Mucosa of gallbladder (tissue), 1 donor: ENCODE measurements at regions not wholly inside any gene's neighbourhood (a gene's known extent, or its start where the extent isn't known, plus 50 kb on each side); places are given as distances from the start of the nearest gene placed in this dataset.
"Not testable (repeated sequence)": the region's sequence is repeated elsewhere in the genome, so short reads cannot be mapped to it uniquely, and the experiment has no call there.

Source experiments
- DNase-seq: peaks from one replicate; pipeline ENCODE4 v3.0.0-alpha.2; 2020; ENCODE audit warnings: low spot score
- donor health status: DM: no; HTN: no; CAD: no.

DNA sequence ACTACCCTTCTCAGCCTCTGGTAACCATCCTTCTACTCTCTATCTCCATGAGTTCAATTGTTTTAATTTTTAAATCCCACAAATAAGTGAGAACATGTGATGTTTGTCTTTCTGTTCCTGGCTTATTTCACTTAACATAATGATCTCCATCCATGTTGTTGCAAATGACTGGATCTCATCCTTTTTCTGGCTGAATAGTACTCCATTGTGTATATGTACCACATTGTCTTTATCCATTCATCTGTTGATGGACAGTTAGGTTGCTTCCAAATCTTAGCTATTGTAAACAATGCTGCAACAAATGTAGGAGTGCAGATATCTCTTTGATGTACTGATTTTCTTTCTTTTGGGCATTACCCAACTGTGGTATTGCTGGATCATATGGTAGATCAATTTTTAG, 103.0 kb downstream of the CARTPT start:
- not testable (repeated sequence) for DNase-seq

GRCh38 chr5:71825992-71826391, 106.9 kb downstream of the CARTPT start:
- no peak for DNase-seq

DNA sequence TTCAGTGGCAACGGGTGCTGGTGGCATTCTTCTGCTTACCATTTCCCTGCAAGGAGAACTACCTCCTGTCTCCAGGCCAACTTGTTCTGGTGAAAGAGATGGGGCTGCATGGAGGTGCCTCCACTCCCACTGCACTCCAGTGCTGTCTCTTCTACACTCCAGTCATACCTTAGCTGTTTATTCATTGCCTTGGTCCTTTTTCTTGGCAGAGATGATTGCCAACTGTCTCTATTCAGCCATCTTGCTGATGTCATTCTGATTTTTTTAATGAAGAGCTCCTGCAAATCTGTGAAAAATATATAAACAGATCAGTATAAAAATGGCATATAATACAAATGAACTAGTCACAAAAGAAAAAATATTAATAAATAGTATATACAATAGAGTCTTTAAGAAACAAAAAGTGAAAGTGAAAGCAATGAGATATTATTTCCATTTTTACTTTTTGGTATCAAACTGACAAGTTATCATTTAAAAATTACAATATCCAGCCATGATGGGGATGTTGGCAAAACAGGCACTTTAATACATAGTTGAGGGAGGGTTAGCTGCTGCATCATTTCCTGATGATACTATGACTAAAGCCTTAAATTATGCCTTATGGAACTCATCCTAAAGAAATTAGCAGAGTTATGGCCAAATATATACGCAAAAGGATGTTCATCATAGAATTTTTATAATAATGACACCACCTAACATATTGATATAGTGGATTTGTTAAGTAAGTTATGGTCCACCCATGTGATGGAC, 109.4 kb downstream of the CARTPT start:
- no peak for DNase-seq

DNA sequence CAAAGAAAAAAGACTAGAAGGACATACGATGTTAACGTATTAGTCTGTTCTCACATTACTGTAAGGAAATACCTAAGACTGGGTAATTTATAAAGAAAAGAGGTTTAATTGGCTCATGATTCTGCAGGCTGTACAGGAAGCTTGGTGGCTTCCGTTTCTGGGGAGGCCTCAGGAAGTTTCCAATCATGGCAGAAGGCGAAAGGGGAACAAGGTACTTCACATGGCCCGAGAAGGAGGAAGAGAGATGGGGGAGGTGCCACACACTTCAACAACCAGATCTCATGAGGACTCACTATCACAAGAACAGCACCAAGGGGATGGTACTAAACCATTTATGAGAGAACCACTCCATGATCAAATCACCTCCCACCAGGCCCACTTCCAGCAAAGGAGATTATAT, 110.1 kb downstream of the CARTPT start:
- no peak for DNase-seq

GRCh38 chr5:71830681-71831539, 111.8 kb downstream of the CARTPT start:
- peak; percentile 69 for DNase-seq

DNA sequence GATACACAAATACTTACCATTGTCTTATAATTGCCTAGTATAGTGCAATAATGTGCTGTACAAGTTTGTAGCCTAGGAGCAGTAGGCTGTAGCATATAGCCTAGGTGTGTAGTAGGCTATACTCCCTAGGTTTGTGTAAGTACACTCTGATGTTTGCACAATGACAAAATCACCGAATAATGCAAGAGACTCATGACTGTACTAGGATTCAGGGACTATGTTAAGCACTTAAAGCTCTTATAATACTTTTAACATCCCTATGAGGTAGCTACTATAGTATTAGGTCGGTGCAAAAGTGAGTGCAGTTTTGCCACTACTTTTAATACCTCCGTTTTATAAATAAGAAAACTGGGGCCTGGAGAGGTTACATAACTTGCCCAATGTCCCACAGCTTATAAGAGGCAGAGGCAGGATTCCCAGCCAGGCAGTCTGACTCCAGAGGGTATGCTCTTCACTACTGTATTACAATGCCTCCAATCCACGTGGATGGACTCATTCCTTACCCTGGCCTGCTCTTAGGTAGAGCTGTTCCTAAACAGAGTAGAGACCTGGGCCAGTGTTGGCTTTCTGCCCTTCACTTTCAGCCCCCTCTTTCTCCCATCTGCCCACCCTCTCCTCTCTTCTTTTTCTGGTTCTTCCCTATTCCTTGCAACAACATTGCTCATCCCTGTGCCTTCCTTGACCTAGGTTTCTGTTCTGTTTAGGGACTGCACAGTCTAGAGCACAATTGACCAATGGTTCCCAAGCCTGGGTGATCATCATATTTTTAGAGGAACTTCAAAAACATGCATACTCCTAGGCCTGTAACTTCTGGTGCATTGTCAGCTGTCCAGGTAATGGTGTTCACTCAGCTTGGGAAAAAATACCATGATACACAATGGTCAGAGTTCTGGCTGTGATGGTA, 114.0 kb downstream of the CARTPT start:
- DNase-seq, result no peak

DNA sequence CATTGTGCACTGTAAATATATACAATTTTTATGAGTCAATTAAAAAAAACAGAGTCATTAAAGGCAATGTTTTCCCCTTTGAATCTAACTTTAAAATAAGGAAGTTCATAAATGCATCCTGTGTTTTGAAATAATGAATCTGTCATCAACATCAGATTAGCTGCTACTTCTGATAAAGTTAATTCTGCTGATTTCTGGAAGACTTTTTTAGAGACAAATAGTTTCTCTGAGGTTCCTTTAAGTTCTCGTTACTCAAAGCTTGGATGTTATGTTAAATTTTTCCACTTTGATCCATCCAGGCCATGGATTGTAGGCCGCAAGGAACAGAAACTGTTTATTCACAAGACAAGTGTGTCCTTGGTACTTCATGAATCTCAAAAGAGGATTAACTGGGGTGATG, 115.5 kb downstream of the CARTPT start:
- DNase-seq, result no peak

GRCh38 chr5:71836084-71836483, 117.0 kb downstream of the CARTPT start:
- no peak for DNase-seq

DNA sequence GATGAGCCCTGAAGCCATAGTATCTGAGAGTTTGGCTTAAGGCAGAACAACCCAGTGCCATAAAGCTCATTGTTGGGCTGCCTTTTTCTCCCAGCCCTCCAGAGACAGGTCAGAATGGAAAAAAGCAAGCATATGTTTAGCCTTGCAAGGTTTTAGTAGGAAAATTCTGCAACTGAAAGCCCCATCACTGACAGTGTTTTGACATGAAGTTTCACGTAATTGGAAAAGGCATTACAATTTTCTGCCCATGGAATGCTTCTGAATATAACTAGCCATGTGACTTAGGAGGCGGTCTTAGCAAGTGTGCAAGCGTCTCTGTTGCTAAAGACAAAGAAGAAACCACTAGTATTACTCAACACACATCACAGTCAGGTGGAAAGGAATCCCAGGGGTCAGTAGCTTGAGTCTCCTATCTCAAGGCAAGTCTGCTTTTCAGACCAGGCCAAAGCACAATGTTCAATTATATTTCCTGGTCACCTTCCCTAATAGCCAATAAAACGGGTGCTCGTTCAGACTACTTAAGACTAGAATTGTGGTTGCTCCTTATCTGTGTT, 117.6 kb downstream of the CARTPT start:
- no peak for DNase-seq

- DNase-seq, result no peak
These were observed 119.2 kb downstream of the CARTPT start for GRCh38 chr5:71838286-71838685.

- DNase-seq, result no peak
These were observed 120.2 kb downstream of the CARTPT start for GRCh38 chr5:71839096-71839884.

- no peak for DNase-seq
These were observed 122.0 kb downstream of the CARTPT start for GRCh38 chr5:71841107-71841506.

DNA sequence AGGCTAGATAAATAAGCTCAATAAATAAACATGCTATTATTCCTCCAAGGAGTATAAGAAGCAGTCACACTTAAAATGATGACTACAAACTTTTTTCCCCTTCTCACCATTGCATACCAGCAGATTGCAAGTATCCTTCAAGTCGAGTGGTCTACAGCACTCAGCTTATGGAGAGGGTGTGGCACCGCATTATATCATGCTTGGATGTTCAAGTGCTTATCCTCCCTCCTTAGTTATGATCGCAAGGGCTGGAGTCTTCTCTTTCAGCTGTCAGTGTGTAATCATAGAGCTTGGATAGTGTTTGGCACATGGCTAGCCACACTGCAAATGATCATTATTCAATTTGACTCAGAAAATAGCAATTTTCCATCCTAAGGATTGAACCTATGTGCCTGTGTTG, 124.0 kb downstream of the CARTPT start:
- DNase-seq, result no peak

DNA sequence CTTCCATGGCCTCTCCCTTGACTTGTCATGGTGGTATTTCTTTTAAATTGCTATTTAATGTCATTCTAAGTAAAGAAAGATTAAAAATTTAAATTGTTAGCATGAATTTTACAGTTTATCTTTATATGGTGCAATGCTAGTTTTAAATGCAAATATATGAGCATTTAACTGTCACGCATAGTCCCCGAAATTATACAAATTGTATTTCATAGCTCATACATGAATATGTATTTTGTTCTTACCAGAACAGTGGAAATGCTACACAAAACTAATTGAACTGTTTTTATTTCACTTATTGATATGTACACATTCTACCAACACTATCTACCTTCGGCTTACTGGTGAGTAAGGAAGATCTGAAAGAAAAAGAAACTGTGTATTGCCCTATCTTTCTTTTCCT, 125.8 kb downstream of the CARTPT start:
- no peak for DNase-seq

DNA sequence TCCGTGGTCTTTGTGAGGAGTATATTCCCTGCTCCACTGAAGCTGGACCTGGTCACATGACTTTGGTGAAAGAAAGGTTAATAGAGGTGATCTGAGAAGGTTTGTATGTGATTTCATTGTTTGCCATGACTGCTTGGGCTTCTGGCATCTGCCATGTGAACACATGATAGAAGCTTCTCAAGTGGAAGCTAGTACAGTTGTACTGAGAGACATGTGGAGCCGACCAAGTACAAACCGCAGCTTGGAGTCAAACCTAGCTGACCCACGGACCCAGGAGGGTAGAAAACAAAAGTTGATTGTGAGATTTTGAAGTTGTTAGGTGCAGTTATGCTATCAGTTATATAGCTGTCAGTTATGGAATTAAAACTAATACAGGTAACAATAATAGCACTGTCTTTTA, 140.4 kb downstream of the CARTPT start:
- no peak for DNase-seq

DNA sequence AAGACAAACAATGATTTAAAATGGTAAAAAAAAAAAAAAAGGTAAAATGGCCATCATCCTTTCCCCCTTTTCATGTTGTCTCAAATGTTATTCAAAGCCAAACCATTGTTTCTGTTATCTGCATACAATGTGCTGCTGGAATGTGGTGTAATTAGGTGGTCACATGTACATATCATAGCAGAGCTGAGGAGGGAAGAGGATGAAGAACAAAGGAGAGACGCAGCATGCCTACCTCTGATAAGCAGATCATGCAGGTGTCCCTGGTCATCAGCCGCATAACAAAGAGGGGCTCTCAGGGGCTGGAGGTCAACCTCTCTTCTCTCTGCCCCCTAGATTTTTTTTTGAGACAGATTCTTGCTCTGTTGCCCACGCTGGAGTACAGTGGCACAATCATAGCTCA, 141.0 kb downstream of the CARTPT start:
- DNase-seq, result no peak

DNA sequence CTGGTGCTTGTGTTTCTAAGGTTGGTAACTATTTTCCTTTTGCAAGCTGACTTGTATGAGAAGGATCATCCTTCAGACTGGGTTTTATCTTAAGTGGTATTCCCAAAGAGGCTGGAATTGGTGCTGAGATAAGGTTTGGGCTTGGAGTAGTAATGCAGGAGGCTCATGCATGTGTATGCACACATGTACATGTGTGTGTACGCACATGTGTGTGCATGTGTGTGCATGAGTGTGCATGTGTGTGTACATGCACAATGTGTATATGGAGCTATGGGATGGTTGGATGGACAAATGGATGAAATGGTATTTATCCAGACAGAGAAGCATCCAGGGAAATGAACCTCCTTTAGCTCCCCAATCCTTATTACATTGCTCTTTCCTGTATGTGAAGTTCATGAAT, 142.6 kb downstream of the CARTPT start:
- DNase-seq, result no peak

DNA sequence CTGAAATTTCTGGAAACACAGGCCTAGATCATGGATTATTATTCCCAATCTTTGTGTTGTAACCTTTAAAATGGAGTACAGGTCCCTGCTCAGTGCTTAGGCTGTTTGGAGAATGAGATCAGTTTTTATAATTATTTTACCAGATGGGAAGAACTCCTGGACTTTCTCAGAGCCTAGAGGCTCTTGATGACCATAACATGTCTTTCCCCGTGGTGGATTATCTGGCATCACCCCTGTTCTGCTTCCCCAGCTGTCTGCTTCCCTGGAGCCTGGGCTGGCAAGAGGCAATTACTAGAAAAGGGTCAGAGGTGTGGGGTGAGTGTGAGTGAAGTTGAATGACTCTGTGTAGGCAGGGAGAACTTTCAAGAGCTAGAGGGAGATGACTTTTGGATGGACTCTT, 143.0 kb downstream of the CARTPT start:
- no peak for DNase-seq

DNA sequence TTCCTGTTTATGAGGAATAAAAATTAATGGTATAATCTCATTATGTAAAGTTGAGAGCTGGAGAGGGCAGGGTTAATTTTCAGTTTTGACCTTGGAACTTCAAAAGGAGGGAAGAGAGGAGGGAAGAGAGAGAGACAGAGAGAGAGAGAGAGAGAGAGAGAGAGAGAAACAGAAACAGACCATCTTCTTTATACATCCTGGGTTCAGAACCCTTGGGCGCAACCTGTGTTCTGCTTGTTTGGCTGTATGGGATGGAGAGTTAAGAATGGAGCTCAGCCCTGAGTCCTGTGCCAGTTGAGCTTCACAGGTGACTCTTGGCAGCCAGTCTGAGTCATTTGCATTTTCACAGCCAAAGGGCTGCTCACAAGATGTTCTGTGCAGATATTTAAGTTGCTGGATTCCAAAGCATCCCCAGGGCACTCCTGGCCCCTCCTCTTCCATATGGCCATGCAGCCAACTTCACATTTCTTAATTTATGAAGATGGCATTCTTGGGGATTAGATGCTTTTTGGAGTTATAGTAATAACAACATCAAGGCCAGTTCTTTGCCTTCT, 143.5 kb downstream of the CARTPT start:
- DNase-seq, result no peak

DNA sequence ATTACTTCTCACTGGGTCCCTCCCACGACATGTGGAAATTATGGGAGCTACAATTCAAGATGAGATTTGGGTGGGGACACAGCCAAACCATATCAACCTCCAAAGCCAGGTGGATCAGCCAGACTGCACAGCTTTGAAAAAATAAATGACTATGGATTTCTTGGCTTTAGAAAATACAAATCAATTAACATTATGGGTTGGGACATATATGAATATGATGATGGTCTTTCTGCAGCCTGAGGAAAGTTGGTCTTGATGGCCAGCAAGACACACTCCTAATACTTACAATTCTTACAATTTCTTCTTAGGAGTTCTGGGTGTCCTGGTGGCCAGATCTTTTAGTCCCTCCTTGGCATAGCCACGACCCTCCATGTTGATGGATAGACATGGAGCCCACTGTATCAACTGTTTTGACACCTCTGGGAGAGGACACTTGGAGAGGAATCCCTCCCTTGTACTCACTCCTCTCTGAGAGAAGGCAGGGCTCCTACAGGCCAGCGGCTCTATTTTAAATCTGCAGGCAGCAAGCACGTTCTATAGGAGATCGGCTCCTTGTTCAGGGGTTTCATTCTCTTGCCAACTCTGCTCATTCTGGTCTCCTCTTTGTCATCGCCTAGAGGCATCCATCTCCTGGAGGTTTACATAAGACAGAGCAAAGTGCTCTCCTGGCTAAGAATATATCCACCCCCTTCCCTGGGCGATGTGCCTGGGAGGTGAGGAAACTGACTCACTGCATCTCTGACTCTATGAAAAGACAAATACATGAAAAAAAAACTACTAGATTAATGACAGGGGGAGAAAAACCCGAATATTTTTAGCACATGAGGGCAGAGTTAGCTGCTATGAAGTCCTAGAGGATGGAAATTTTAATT, 145.9 kb downstream of the CARTPT start:
- DNase-seq, result no peak
